KG1 (cell line): ENCODE measurements at regions not wholly inside any gene's neighbourhood (a gene's known extent, or its start where the extent isn't known, plus 50 kb on each side); places are given as distances from the start of the nearest gene placed in this dataset.

Experiments used
- DNase-seq: peaks from one replicate; lab custom pipeline; 2025; lab: John Stamatoyannopoulos, UW

DNA sequence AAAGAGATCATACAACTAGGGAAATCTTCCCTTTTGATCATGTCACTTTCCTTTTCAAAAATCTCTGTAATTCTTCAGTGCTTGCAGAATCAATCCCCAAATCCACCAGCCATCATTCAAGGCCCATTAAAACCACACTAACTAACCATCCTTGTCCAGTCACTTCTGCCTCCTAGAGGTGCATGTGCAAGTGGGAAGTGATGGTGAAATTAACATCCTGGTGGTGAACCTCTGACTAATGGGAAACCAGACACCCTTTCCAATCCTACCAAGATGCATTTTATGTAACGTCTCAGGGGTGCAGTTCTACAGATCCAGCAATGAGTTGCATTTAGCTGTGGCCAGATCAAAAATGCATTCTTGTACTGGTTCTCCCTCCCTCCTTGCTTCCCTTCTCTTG is 341.8 kb downstream of the RAPGEF2 start:
- no peak for DNase-seq

DNA sequence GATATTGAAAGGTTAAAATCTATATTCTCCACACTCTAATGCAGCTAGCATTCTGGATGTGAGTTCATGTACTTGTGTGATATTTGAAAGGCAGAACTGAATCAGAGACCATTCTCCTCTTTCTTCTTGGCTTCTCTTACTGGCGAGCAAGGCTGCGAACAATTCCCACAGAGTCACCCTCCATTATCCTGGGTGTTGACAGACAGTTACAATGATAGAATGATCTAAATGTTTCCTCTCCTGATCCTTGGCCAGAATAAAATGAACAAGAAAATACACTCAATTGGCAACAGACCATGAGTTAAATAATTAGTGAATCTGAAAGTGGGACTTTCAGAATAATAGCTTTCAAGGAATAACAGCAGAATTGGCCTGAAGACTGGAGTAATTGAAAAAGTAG is 342.8 kb downstream of the RAPGEF2 start:
- DNase-seq = no peak

DNA sequence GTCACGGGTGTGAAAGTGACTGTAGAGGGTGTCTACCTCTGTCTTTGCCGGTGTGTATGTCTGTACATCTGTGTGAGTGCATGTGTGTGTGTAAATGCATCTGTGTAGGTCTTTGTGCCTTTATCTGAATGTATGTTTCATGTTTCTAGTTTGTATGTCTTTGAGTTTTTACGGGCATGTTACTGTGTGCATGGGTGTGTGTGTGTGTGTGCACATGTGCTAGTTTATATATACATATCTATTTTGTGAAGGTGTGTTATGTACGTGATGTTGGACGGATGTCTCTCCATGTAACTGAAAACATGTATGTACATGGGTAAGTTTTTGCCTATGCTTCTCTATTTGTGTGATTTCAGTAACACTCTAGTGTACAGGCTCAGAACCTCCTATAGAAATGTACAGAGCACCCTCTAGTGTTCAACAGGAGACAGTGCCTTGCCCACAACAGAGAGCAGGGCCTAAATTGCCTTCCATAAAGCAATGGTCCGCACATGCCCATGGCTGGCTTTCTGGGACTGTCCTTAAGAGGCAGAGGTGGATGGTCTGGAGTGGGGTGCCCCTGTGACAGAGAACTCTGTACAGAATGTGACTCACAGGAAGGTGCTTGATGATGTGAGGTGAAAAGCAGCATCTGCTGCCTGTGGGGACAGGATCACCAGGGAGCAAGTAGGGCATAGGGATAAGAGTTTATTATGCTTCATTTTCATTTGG is 343.5 kb downstream of the RAPGEF2 start:
- DNase-seq = peak; percentile 16

DNA sequence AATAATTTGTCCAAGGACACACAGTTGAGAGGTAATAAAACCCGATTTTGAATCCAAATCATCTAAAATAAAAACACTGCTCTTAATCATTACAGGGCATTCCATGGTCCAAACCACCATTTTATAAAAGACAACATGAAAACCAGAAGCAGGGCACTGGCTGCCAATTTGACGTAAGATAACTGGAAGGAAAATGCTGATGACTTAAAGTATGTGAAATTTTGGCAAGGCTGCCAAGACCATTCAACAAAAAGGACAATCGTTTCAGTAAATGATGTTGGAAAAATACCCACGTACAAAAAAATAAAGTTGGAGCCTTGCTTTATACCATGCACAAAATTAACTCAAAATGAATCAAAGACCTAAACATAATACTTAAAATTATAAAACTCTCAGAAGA is 344.4 kb downstream of the RAPGEF2 start:
- DNase-seq = no peak

DNA sequence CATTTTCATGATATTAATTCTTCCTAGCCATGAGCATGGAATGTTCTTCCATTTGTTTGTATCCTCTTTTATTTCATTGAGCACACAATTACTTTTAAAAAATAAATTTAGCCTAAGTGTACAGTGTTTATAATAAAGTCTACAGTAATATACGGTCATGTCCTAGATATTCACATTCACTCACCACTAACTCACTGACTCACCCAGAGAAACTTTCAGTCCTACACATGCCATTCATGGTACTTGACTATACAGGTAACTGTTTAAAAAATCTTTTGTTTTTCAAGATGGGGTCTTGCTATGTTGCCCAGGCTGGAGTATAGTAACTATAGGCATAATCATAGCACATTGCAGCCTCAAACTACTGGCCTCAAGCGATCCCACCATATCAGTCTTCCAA is 348.1 kb downstream of the RAPGEF2 start:
- DNase-seq = no peak

DNA sequence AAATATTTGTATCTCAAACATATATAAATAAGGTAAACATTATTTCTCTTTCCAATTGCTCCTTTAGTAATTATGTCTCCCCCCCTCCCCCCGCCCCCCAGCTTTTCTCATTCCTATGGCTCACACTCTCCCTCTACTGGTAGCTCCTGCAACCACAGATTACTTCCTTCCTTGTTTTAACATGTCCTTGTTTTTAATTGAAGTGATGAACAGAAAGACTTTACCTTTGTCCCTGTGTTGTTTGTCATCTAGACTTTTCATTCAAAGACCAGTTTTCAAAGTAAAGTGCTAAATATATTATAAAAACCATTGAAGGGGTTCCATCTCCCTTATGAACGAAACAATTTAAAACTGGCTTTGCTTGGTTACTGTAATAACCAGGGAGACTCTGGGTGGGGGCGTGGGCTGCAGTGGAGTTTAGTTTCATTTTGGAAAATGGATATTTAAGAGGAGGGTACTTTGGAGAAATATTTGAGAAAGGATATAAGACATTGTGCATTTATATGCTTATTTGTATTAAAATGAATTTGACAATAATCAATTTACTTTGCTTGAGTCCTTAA is 352.9 kb downstream of the RAPGEF2 start:
- DNase-seq = no peak

DNA sequence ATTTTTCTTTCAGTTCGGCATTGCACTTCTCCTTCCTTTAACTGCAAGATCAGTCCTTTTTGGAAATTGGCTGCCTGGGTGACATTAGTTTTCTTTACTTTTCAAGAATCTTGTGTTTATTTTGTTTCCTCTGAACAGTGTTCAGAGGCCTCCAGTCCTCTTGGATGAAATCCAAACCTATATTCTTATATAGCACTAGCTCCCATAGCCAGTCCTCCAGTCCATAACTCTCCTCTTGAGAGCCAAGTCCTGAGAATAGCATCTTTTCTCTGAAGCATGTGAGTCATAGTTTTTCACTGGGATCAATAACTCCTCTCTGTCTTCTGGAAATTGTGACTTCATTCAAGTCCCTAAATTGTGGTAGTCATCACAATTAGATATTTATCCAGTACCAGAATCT is 357.5 kb downstream of the RAPGEF2 start:
- DNase-seq = no peak

DNA sequence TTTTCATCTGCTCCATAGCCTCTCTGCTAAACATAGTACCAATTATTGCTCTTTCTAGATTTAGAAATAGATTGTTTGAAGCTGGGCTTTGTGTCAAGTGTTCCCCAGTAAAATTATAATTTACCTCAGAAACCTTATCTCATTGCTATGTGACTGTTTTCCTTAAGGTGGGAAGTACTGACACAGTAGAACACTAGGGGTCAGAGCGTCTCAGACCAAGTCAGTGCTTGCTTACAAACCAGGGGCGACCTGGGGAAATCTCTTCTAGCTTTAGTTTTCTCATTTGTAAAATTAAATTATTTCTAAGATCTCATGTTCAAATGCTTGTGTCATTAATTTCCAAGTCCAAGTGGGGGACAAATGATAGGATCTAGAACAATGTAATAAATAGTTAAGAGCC is 360.4 kb downstream of the RAPGEF2 start:
- DNase-seq = no peak

DNA sequence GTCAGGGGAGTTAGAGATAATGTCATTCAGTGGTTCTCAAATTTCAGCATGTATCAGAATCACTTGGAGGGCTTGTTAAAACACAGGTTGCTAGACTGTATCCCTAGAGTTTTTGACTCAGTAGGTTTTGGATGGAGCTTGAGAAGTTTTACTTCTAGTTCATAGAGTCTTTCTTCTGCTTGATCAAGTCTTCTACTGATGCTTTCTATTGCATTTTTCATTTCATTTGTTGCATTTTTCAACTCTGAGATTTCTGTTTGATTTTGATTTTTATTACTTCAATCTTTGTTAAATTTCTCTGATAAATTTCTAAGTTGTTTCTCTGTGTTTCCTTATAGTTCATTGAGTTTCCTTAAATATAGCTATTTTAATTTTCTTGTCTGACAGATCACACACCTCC is 361.4 kb downstream of the RAPGEF2 start:
- DNase-seq = no peak

DNA sequence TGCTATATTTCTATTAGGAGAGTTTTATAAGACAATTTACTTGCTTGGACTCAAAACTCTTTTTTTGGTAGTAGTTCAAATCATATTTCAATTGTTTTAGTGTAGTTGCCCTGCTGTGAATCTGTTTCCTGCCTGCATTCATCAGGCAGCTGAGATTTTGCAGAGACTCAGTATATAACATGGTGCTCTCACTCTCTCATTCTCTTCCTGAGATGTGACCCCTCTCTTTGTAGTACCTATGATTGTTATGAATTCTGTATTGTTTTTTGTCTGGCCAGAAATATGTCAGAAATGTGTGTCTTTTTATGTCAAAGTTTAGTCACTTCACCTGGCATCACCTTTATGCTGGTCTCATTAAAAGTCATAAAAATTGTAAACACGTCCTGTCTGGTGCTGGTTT is 374.0 kb downstream of the RAPGEF2 start:
- no peak for DNase-seq

DNA sequence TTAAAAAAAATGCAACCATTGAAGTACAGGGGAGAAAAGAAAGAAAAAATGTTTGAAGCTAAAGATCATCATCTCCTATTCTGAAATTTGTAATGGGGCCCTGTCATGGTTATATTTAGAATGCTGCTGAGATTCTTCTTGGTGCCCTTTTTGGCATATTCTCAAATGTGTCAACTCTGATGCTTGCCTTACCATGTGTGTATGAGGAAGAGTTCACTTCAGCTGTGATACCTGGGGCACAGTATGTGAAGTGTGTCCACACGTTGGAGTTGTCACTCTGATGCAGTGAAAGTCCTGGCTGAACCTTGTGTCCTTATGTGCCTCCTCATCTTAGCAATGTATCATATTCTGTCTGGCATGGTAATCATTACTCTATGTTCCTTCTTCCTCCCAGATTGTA is 377.9 kb downstream of the RAPGEF2 start:
- DNase-seq = no peak

DNA sequence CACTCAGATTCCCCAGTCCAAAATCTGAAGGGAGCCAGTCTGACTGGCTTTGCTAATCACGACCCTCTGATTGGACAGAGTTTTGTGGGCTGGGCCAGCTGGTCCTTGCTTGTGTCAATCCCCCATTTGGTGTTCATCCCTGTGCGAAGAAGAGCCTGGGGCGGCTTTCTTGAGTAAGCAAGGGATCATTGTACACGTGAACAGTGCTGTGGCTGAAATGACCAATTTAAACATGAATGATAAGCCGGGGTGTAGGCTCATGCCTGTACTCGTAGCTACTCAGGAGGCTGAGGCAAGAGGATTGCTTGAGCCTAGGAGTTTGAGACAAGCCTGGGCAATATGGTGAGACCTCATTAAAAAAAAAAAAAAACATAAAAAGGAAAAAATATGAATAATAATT is 379.1 kb downstream of the RAPGEF2 start:
- DNase-seq = no peak

DNA sequence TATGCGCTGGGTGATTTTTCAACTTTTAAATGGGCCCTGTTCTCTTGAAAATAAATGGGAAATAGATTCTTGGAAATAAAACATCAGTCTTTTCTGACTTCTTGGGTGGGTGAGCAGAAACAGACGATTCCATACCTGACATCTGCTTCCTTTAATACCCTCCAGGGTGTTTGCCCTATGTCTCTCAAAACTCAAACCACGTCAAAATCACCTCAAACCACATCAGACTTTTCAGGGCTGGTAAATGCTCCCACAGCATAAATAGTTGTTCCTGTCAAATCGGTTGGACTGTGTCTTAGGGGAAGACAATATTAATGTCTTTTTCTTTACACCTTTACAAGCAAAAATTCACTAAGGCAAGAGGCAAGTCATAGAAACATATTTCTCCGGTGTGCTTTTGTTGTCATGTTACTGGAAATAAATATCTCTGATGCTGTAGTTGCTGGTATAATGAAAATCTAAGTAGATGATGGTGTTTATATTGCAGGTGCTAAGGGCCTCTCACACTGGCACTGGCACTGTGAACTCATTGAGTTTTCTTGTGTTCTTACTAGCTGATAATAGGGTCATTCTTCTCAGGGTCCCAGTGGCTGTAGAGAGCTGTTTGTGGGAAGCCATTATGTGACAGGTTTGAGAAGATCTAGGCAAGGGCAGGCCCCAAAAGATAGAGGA is 380.4 kb downstream of the RAPGEF2 start:
- no peak for DNase-seq

DNA sequence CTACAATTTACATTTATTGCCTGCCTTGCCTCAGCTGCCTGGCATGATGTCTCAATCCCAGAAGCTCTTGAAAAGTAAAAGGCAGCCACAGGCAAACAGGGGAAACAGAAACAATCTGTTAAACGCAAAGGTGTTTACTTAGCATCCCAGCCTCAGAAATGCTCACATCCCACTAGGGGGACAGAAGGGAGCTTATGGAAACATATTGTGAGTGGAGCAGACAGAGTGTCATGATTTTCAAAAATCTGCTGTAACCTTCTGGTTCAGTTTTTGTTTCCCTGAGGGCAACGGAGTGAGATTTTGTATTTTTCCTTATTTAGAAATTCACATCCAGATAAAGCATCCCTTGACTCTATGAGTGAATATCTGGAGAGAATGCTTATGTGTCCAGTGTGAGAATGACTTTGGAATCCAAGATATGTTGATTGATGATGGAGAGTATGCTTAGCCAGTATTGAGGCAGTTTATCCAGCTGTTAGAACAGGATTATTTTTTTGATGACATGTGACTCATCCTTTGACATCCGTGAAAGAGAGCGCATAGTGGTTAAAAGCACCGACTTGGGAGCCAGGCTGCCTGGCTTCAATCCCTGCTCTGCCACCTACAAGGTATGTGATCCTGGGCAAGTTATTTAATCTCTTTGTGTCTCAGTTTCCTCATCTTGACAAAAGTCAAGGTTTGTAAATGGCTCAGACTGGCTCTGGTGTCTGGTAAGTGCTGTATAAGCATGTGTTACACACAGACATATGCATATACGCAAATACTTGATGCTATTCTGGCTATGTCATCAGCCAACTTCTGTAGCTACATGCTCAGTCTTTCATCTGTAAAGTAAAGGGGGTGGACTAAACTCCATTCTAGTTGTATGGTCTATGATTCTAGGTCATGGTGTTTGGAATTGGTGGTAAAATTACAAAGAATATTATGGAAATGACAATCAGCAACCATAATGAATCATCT is 381.2 kb downstream of the RAPGEF2 start:
- DNase-seq = no peak

DNA sequence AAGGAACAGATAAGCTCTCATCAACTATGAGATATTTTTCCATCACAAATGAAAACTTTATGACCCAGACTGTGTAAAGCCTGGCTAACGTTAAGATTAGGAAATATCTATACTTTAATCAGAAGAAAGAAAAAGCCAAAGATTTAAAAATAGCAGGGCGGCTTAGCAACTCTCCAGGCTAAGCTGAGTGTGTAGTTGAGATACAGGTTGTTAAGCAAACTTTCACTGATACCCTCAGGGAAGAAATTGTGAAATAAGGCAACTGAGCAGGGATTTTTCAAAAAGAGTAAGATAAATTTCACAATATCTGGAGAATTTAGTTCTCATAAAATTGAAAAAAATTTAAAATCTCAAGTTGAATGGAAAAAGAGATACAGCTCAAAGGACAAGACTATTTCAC is 382.0 kb downstream of the RAPGEF2 start:
- DNase-seq = no peak

DNA sequence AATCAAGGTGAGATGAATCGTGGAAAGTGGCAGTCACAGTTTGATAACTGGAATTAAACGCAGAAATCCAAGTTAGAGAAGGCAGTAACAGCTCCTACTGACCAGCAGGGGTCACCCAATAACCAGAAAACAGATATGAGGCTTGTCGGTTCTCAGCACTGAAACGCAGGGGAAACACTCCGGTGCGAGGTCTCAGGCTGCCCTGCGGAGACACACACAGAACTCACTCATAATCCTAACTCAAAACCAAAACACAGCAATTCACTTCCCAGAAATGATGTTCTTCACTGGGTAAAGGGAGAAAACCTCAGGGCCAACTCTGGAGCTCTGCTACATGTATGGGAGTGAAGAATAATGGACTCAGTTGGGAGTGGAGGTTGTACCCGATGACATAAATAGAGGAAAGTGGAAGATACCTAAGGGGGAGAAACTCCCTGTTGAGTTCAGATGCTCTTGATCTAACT is 384.4 kb downstream of the RAPGEF2 start:
- peak; percentile 7 for DNase-seq

DNA sequence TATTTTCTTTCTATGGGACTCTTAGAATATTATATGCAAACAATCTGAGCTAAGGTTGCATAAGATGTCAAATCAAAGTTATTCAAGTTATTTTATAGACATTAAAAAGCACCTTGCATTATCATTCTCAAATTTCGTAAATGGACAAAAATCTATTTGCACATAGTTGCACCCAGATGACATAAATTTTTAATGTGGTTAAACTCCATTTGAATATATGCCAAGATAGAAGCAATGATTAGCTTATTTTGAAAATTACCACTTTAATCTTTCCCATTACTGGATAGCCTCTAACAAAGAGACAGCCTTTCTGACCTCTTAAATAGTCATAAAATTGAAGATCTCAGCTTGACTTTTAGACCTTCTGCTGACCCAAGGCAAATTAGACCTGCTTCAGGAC is 386.8 kb downstream of the RAPGEF2 start:
- no peak for DNase-seq

DNA sequence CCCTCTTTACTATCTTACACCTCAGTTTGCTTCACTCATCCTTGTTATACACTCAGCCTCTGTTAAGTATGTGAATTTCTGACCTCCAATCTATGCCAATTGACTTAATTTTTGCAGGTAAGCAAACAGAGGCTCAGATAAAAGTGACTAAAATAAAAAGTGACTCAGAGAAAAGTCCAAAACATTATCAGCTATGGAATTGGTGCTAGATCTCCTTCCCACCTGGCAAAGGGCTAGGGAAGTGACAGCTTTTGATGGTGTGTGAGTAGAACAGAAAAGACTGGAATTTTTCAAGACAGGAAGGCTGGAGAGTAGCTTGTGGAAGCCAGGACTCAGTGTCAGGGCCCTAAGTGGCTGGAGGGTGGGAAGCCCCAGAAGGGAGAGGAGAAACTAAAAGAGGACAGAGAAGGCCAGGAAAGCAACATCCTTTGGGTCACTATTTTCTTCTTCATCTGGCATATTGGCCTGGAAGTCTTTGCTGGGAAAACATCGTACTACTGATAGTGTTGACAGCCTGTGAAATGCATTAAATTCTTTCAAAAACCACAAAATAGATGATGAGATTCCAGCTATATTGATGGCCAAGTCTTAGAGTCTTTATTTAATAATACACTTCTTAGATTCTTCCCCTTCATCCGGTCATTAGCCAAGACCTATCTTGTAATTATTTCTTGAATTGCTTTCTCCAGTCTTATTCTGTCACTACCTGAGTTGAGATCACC is 392.8 kb downstream of the RAPGEF2 start:
- DNase-seq = no peak

DNA sequence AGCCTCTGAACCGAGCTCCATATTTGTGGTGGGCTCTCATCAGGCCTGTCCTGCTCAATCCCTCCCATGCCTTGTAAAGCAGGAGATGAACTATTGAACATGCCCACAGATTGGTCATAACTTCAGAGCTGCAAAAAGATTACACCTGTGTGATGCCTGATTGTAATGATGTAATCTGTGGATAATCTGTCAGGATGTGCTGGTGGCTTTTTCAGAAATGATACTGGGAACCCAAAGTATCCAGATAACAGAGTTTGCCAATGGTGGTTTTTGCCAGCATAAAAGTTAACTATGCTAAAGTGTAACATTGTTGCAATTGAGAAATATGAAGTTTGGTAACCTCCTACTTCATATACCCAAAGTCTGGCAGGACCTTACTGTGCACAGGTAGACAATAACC is 393.4 kb downstream of the RAPGEF2 start:
- no peak for DNase-seq

DNA sequence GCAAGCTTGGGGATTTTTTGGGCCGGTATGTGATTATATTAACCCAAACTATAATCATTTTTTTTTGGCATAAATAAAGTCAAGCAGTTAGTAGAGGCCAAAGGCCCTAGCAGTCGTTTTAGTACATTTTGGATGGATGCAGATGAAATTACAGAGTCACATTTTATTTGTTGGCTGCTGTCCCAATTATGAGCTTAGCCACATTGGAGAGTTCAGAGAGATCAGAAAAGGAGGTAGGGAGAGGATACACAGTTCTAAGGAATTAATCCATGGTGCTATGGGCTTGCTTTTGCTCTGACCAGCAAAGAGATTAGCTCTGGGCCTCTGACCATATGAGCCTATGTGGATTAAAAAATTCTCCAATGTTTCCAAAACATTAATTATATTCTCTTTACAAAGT is 395.1 kb downstream of the RAPGEF2 start:
- DNase-seq = no peak

DNA sequence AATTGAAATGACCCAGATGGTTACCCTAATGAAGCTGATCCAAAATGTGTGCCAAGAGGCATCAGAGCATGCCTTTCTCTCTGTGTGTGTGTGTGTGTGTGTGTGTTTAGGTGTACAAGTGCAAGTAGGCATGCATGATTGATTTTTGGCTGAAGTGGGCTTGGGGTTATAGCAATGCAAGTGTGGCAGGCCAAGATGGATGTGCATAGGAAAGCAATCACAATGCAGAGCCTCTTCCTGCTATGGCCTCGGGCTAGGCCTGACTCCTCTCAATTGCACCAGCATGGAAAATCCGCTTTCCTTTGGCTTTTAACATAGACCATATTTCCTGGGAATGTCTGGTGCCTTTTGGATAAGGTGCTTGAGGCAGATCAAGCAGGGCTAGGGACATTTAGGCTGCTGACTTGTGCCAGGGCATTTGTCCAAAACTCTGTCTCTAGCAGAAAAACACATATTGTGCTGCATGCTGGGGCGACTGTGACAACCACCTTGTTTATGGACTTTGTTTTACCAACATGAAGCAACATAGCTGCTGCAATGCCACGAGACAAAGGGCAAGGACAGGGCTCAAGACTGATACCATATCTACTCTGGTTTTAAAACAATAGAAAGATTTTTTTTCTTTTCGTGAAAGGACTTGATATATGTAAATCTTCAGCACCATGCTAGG is 395.7 kb downstream of the RAPGEF2 start:
- no peak for DNase-seq
